Head of caudate nucleus (tissue), 42 donors: ENCODE measurements at regions not wholly inside any gene's neighbourhood (a gene's known extent, or its start where the extent isn't known, plus 50 kb on each side); places are given as distances from the start of the nearest gene placed in this dataset.
"Not testable (repeated sequence)": the region's sequence is repeated elsewhere in the genome, so short reads cannot be mapped to it uniquely, and the experiment has no call there.

Experiments used
- DNase-seq, 42 donors: peaks; one replicate each; pipeline versions ENCODE4 v3.0.0 to v3.0.0-alpha.2; 2020 to 2021; ENCODE audit warnings: mixed read lengths in 7 of 42
- intact Hi-C: fragments of 100-400 bp; cut with DNase I; formaldehyde crosslinking; loops from one replicate; pipeline ENCODE4 v1.15.0; 2022

DNA sequence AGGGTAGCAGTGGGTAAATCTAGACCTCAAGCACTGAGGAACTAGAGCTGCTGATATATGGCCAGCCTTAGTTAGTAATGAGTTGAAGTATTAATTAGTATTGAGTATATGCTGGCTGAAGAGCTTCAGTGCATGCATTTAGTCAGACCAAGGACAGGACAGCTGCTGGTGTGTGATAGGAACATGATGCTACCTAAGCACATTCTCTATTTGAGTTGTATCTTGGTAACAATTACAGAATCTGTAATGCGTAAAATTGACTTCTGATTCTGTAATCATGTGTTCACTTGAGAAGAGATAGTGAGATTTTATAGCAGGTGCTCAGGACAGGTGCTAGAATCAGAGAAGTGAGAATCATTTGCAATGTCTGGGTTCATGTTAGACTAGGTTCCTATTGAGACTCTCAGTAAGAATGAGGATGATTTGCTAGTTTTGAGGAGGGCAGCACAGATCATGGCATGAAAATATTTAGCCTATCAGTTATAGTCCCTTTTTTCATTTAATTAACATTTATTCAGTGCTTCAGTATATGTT lies 369.4 kb upstream of the HS3ST5 start:
- intact Hi-C loops, result no loop called here

GRCh38 chr6:114707081-114707620 lies 364.3 kb upstream of the HS3ST5 start:
- intact Hi-C loops, result no loop called here
- DNase-seq, result peak in 1 of 42 donors; percentile 11

More for the DNA sequence above, 369.4 kb upstream of the HS3ST5 start:
- DNase-seq, result no peak

DNA sequence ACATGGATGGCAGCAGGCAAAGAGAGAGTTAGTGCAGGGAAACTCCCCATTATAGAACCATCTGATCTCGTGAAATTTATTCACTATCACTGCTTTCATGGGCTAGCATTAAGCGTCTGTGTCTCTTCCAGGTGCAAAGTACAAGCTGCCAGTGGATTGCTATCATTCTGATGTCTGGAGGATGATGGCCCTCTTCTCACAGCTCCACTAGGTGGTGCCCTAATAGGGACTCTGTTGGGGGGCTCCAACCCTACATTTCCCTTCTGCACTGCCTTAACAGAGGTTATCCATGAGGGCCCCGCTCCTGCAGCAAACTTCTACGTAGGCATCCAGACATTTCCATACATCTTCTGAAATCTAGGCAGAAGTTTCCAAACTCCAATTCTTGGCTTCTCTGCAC lies 347.8 kb upstream of the HS3ST5 start:
- no peak for DNase-seq
- intact Hi-C loops, result no loop called here

DNA sequence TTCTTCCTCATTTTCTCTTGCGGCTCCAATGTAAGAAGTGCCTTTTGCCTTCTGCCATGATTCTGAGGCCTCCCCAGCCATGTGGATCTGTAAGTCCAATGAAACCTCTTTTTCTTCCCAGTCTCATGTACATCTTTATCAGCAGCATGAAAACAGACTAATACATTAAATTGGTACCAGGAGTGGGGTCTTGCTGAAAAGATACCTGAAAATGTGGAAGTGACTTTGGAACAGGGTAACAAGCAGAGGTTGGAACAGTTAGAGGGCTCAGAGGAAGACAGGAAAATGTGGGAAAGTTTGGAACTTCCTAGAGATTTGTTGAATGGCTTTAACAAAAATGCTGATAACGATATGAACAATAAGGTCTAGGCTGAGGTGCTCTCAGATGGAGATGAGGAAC lies 316.7 kb upstream of the HS3ST5 start:
- intact Hi-C loops, result no loop called here
- no peak for DNase-seq

- intact Hi-C loops, result no loop called here
- DNase-seq, result no peak
These were observed 308.8 kb upstream of the HS3ST5 start for GRCh38 chr6:114651611-114652010.

DNA sequence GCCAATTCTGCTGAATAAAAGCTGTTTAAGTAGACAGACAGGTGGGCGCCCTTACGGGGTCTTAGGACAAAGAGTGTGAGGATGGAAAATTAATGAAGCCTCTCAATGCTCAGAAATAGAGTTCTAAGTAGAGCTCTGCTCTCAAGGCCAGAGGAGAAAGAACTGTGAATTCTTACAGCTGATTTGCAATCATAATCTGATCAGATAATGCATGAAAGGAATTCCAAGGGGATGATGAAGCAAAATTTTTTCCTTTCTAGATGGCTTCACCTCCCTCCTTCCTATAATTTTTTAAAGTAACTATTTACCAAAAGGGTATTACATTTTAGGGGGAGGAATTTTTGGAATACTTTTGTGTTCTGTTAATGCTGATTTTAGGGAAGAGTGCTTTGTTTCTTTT lies 308.1 kb upstream of the HS3ST5 start:
- intact Hi-C loops, result no loop called here
- no peak for DNase-seq

DNA sequence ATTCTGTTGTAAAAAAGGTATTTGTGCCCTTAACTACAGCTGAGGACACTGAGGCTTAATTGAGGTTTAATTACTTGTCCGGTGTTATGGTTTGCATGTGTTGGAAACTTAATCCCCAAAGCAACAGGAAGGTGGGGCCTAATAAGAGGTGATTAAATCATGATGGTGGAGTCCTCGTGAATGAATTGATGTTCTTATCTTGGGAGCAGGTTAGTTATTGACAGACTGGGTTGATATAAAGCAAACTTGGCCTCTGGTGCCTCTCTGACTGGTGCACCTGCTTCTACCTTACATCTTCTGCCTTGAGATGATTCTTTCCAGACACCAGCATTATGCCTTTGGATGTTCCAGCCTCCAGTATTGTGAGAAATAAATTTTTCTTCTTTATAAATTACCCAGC lies 306.5 kb upstream of the HS3ST5 start:
- intact Hi-C loops, result no loop called here

GRCh38 chr6:114648847-114649246 lies 306.0 kb upstream of the HS3ST5 start:
- no peak for DNase-seq
- intact Hi-C loops, result no loop called here

More for the DNA sequence above, 306.5 kb upstream of the HS3ST5 start:
- no peak for DNase-seq

DNA sequence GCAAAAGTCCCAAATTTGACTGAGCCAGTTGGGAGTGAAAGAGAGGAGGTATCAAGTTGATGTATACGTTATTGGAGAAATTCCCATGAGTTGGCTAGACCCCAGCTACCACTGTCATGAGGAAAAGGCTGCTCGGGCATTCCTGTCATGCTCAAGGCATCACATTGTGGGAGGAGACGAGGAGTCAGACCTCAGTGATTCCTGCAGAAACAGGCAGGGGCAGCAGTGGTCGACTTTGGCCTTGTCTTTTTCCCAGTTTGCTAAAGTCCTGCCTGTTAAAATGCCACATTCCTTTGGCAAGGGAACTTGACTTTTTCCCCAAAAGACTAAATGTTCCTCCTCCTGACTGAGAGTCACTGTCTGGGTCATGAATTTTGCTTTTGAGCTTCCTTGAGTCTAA lies 295.5 kb upstream of the HS3ST5 start:
- intact Hi-C loops, result no loop called here

GRCh38 chr6:114634016-114634415 lies 291.2 kb upstream of the HS3ST5 start:
- intact Hi-C loops, result no loop called here
- peak in 19 of 42 donors; percentile 5 to 62 (median 21) for DNase-seq

More for the DNA sequence above, 295.5 kb upstream of the HS3ST5 start:
- no peak for DNase-seq

DNA sequence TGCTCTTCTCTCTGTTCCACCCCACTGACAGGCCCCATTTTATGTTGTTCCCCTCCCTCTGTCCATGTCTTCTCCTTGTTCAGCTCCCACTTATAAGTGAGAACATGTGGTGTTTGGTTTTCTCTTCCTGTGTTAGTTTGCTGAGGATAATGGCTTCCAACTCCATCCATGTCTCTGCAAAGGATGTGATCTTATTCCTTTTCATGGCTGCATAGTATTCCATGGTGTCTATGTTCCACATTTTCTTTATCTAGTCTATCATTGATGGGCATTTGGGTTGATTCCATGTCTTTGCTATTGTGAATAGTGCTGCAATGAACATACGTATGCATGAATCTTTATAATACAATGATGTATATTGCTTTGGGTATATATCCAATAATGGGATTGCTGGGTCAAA lies 283.4 kb upstream of the HS3ST5 start:
- intact Hi-C loops, DNase-seq: not testable (repeated sequence)

GRCh38 chr6:114619621-114620200 lies 276.9 kb upstream of the HS3ST5 start:
- no peak for DNase-seq
- intact Hi-C loops, result no loop called here

DNA sequence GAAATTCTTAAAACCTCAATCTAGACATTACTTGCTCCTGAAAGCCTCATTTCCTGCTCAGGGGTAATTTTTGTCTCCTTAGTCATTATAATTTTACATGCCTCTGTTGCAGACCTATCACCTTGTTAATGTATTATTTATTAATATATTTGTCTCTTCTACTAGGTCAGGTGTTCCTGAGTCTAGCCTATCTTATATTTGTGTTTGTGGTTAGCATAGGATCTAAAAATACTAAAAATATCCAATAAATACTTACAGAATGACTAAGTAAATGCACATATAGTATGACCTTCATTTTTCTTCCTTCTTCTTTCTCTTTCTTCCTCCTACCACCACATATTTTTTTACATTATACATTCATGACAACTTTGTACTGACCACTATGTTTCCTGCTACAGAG lies 268.9 kb upstream of the HS3ST5 start:
- no peak for DNase-seq

GRCh38 chr6:114608091-114608490 lies 265.3 kb upstream of the HS3ST5 start:
- intact Hi-C loops, result no loop called here
- DNase-seq, result no peak

More for the DNA sequence above, 268.9 kb upstream of the HS3ST5 start:
- intact Hi-C loops, result no loop called here

DNA sequence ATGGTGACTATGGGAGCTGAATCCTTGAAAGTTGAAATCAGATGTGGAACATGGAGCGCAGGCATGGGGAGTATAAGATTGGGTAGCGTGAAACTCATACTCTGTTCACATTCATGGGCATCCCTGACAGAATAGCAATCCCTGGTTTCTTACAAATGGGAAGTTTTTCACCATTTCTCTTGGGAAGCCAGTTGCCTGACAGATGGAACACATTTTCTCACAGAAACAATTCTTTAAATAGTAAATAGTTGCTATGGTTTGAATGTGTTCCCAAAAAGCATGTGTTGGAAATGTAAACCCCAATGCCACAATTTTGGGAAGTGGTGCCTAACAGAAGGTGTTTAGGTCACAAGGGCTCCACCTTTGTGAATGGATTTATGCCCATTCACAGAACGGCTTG lies 262.8 kb upstream of the HS3ST5 start:
- no peak for DNase-seq
- intact Hi-C loops, result no loop called here

DNA sequence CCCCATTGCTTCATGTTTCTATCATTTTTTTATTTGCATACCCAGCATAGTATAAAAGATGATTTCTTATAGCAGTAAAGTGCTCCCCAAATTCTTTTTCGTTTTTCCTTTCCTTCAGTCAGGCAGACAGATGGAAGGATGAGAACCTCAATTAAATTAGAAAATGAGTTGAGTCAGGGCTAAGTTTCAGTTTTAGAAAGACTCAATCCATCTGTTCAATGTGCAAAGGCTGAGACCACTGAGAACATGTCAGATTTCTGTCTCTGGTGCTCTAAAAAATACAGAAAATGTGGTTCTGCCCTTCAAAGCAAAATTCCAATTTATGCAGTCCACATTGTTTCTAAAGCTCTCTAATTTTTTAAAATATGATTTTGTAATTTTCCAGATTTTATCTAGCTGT lies 257.6 kb upstream of the HS3ST5 start:
- no peak for DNase-seq
- intact Hi-C loops, result no loop called here

DNA sequence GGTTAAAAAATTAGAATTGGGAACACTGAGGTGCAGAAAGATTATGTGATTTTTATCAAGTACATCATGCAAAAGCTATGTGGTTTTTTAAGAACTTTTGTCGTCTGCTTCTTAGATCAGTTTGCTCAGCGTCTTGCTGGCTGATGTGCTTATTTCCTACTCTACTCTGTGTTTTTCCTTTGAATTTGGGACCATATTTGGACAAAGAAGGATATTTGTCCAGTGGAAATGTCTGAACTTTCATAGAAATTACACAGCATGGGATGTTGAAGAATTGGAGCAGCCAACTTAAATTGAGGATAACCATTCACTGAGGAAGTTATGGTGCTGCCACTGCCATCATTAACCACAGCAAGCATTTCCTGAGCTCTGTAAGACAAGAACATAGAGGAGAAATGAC lies 252.8 kb upstream of the HS3ST5 start:
- intact Hi-C loops, result no loop called here

DNA sequence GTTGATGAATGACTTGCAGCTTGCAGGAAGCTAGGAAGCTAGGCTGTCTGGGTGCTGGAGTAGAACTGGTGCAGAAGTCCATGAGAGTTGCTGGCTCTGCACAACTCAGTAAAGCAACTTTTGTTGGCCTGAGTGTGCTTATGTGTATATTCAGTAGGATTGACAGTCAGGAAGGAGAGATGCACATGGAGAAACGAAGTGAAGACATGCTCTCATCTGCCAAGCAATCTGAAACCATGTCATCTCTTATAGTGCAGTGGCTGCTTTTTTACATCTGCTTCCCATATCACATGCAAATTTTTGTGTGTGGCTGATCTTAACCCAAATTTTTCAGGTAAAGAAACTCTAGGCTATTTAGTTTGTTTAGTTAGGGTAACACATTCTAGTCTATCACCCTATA lies 252.4 kb upstream of the HS3ST5 start:
- intact Hi-C loops, result no loop called here
- no peak for DNase-seq

More for the DNA sequence above, 252.8 kb upstream of the HS3ST5 start:
- DNase-seq, result no peak

DNA sequence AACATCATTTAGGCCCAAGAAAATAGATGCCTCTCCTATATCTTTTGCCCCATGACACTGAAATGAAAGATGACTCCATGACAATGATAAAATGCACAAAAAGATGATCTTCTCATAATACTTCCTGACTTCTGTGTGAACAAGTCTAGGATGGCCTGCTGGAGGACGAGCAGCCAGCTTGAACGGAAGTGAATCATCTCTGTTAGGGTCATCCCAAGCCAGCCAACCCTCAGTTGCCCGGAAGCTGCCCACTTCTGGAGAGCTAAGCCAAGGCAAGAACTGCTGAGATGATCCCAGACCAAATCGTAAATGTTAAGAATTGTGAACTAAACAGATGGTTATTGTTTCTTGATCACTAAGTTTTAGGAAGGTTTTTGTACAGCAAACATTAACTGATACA lies 249.7 kb upstream of the HS3ST5 start:
- intact Hi-C loops, result no loop called here
- no peak for DNase-seq

GRCh38 chr6:114588726-114589125 lies 245.9 kb upstream of the HS3ST5 start:
- DNase-seq, result no peak
- intact Hi-C loops, result no loop called here

DNA sequence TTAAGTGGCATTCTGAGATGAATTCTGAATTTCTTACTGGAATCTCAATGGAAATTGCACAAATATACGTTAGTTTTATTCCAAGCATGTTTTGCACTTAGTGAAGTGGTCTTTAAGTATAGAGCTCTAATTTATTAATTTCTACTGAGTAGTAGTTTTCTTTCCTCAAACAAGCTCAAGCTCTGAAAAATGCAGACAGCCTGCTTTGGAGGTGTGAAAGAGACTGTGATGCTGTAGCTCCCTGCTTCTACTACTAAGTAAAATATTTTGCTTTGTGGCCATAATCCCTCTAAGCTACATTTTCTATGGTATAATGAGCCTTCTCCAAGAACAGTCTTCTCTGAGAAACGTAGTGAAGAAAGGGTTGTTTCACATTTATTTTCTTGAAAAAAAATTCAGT lies 243.5 kb upstream of the HS3ST5 start:
- intact Hi-C loops, result no loop called here
- DNase-seq, result no peak
